Lower lobe of right lung (tissue), 2 donors: ENCODE measurements at regions not wholly inside any gene's neighbourhood (a gene's known extent, or its start where the extent isn't known, plus 50 kb on each side); places are given as distances from the start of the nearest gene placed in this dataset.

Experiments used
- ATAC-seq, 2 donors: fragments of 200-7000 bp; cut with Tn5 transposase; one replicate each; pipeline ENCODE4 v1.9.1; 2020 to 2022; ENCODE audit warnings: mild to moderate bottlenecking in 2 of 2, moderate library complexity in 2 of 2
- DNase-seq: peaks from one replicate; pipeline ENCODE4 v3.0.0-alpha.2; 2020
- H3K27ac ChIP-seq: fragments of 200-600 bp; one replicate; pipeline ENCODE4 v1.8.0; 2022
- H3K27me3 ChIP-seq: fragments of 200-600 bp; one replicate; pipeline ENCODE4 v1.8.0; 2022; ENCODE audit warnings: low read depth
- H3K36me3 ChIP-seq: fragments of 200-600 bp; one replicate; pipeline ENCODE4 v1.8.0; 2022; ENCODE audit warnings: mild to moderate bottlenecking
- H3K4me1 ChIP-seq: fragments of 200-600 bp; one replicate; pipeline ENCODE4 v1.8.0; 2022
- H3K4me3 ChIP-seq: fragments of 200-600 bp; one replicate; pipeline ENCODE4 v1.8.0; 2022; ENCODE audit warnings: mild to moderate bottlenecking
- H3K9me3 ChIP-seq: fragments of 200-600 bp; one replicate; pipeline ENCODE4 v1.8.0; 2022
- intact Hi-C: fragments of 100-400 bp; cut with DNase I; formaldehyde crosslinking; loops from one replicate; pipeline ENCODE4 v1.11.0; 2022
- TF ChIP-seq, protein P1 (sequence below): fragments of 200-600 bp; IDR thresholded peaks from one replicate; pipeline ENCODE4 v1.8.0; 2022; ENCODE audit warnings: antibody characterized with exemption, mild to moderate bottlenecking
- donor health status: DM: no; HTN: yes; CAD: no; lungs with severe emphysema.

DNA sequence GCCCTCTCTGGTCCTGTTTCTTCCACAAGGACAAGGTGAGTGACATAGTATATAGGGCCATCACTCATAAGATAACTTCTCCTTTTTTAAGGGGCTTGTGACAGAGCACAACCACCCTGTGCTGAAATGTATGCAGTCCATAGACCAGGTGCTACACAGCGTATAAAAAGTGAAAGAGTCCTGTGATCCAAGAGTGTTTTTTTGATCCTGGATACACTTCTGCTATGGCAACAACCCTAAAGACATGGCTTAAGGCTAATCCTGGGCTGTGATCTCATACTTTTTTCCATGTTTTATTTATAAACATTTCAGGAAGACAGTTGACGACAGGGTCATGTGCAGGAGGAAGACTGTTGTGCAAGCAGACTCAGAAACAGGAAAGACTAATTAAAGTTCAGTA is 400.5 kb upstream of the TCF4 start:
- no peaks in the 10 kb centered on the region for H3K9me3 ChIP-seq
- no peaks in the 10 kb centered on the region for H3K36me3 ChIP-seq
- intact Hi-C loops: no loop called here
- no peaks in the 10 kb centered on the region for H3K27me3 ChIP-seq
- no peak overlapping the region for H3K4me3 ChIP-seq
- no peak for DNase-seq
- peak; percentile 51 to 64 for ATAC-seq
- H3K4me1 ChIP-seq: peaks cover 3% of the 10 kb centered on the region
- H3K27ac ChIP-seq: no peak overlapping the region
- TF ChIP-seq, protein P1, sequence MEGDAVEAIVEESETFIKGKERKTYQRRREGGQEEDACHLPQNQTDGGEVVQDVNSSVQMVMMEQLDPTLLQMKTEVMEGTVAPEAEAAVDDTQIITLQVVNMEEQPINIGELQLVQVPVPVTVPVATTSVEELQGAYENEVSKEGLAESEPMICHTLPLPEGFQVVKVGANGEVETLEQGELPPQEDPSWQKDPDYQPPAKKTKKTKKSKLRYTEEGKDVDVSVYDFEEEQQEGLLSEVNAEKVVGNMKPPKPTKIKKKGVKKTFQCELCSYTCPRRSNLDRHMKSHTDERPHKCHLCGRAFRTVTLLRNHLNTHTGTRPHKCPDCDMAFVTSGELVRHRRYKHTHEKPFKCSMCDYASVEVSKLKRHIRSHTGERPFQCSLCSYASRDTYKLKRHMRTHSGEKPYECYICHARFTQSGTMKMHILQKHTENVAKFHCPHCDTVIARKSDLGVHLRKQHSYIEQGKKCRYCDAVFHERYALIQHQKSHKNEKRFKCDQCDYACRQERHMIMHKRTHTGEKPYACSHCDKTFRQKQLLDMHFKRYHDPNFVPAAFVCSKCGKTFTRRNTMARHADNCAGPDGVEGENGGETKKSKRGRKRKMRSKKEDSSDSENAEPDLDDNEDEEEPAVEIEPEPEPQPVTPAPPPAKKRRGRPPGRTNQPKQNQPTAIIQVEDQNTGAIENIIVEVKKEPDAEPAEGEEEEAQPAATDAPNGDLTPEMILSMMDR: no peak

DNA sequence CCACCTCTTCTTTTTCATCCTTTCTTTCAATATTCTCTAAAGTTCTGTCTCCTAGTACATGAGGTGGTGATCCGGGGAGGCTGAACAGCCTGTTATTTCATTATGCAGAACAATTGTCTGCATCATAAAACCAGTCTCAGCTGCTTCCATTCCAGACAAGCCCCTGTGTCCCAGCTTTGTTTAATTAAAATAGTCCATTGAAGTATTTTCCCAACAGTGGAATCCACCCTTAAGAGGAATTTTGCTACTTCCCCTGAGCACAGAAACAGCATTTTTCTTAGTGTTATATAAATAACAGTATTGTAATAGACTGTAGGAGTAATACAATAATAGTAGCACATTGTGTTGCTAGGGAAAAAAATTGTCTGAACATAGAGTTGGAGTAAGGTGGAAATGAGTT is 395.4 kb upstream of the TCF4 start:
- H3K4me3 ChIP-seq: no peak overlapping the region
- H3K4me1 ChIP-seq: peaks cover under 1% of the 10 kb centered on the region
- H3K27ac ChIP-seq: no peak overlapping the region
- H3K27me3 ChIP-seq: no peaks in the 10 kb centered on the region
- DNase-seq: no peak
- H3K36me3 ChIP-seq: no peaks in the 10 kb centered on the region
- TF ChIP-seq, protein P1: no peak
- ATAC-seq: no peak
- intact Hi-C loops: no loop called here
- no peaks in the 10 kb centered on the region for H3K9me3 ChIP-seq

DNA sequence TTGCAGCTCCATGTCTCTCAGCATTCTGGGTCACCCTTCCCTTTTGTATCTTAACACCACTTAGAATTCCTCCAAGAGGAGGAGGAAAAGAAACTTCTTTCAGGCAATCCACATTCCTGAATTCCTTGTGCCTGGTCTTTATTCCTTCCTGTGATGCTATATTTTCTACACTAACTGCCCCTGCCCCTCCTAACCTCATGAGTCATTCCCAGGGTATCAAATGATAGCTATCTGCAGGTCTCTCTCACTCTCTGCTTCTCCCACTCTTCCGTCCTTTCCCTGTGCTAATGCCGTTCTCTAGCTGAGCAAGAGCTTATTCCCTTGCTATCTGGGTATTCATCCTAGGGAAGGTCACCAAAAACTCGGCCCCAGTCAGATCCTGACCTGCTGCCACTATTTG is 395.0 kb upstream of the TCF4 start:
- ATAC-seq (no peak), DNase-seq (no peak)
- Histone ChIP-seq H3K27ac (no peak overlapping the region), H3K4me1 (no peaks in the 10 kb centered on the region), H3K36me3 (no peaks in the 10 kb centered on the region), H3K9me3 (no peaks in the 10 kb centered on the region), H3K27me3 (no peaks in the 10 kb centered on the region), H3K4me3 (no peak overlapping the region)
- intact Hi-C loops: no loop called here
- TF ChIP-seq, protein P1: no peak

DNA sequence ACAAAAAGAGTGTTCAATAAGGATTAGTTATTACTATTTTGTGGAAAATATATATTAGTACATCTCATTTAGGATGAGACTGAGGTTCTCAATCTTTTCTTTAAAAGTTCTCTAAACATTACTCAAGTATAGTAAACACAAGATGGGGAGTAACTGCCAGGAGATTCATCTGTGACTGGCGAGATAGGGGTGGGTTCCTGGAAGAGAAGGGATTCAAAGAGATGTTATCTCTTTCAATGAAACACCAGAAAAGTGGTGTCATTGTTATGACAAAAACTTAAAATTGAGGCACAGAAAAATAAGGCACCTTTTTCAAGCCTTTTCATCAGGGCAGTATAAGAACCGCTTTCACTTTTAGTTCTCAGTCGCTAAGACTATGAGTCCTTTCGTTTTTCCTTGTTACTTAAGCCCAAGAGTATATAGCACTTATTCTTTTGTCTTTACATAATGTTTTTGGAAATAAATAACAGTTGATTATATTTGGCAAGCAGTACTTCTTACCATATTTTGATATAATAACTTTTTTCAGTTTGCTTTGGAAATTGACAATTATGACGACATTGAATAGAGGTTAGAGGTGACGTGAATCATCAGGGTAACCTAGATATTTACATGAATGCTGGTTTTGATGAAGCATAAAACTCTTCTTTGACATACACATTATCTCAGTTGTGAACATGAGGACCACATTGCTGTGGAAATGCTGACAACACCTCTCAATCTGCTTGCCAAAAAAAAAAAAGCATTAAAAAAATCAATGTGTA is 393.9 kb upstream of the TCF4 start:
- TF ChIP-seq, protein P1: no peak
- Histone ChIP-seq H3K9me3 (no peaks in the 10 kb centered on the region), H3K36me3 (no peaks in the 10 kb centered on the region), H3K27me3 (no peaks in the 10 kb centered on the region), H3K4me1 (no peaks in the 10 kb centered on the region), H3K27ac (no peak overlapping the region), H3K4me3 (no peak overlapping the region)
- ATAC-seq (no peak), DNase-seq (no peak)
- intact Hi-C loops: no loop called here

DNA sequence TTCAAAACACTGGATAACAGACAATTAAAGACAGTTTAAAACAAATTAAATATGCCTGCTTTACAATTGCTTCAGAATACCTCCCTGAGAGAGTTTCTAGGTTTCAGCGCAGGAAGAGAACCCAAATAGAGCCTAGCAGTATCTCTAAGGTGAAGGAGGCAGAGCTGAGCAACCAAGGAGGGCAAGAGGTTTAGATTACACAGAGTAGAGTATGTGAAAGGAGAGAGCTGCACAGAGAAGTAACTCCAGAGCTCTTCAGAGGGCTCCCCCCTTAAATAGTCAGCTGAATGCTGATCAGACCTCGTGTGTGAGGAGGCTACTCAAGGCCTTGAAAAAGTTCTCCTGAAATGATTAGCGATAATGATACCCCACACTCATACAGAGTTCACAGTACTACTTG is 386.5 kb upstream of the TCF4 start:
- TF ChIP-seq, protein P1: no peak

More for the DNA sequence above, 386.5 kb upstream of the TCF4 start:
- Histone ChIP-seq H3K27ac (no peak overlapping the region), H3K27me3 (no peaks in the 10 kb centered on the region), H3K4me1 (no peaks in the 10 kb centered on the region), H3K36me3 (no peaks in the 10 kb centered on the region), H3K9me3 (no peaks in the 10 kb centered on the region), H3K4me3 (no peak overlapping the region)
- intact Hi-C loops: no loop called here
- ATAC-seq (no peak), DNase-seq (no peak)
